HG02642 (cell line): ENCODE measurements at regions not wholly inside any gene's neighbourhood (a gene's known extent, or its start where the extent isn't known, plus 50 kb on each side); places are given as distances from the start of the nearest gene placed in this dataset.

Experiments used
- ATAC-seq: cut with Tn5 transposase; IDR thresholded peaks from one replicate; pipeline ENCODE4 v1.9.1; 2021; ENCODE audit warnings: mild to moderate bottlenecking; ENCODE audit not compliant: unreplicated experiment, poor library complexity

- no peak for ATAC-seq
Measured at GRCh38 chr21:39106881-39107462, 76.3 kb downstream of the PSMG1 start.

- no peak for ATAC-seq
Measured at GRCh38 chr21:39105836-39106235, 77.4 kb downstream of the PSMG1 start.

GRCh38 chr21:39105341-39105765 lies 77.9 kb downstream of the PSMG1 start:
- ATAC-seq, result no peak

- no peak for ATAC-seq
Measured at GRCh38 chr21:39104911-39105310, 78.3 kb downstream of the PSMG1 start.

- ATAC-seq, result no peak
Measured at GRCh38 chr21:39103689-39104088, 79.6 kb downstream of the PSMG1 start.

- ATAC-seq, result no peak
Measured at GRCh38 chr21:39099859-39100258, 83.4 kb downstream of the PSMG1 start.

GRCh38 chr21:39098696-39099200 lies 84.5 kb downstream of the PSMG1 start:
- no peak for ATAC-seq

- ATAC-seq, result no peak
Measured at GRCh38 chr21:39097981-39098380, 85.3 kb downstream of the PSMG1 start.

GRCh38 chr21:39097335-39097861 lies 85.9 kb downstream of the PSMG1 start:
- ATAC-seq, result no peak

GRCh38 chr21:39096754-39097153 lies 86.5 kb downstream of the PSMG1 start:
- no peak for ATAC-seq

- no peak for ATAC-seq
Measured at GRCh38 chr21:39095681-39096080, 87.6 kb downstream of the PSMG1 start.

GRCh38 chr21:39094847-39095579 lies 88.2 kb downstream of the PSMG1 start:
- ATAC-seq, result no peak

- no peak for ATAC-seq
Measured at GRCh38 chr21:39094087-39094780, 89.0 kb downstream of the PSMG1 start.

GRCh38 chr21:39093526-39093925 lies 89.7 kb downstream of the PSMG1 start:
- no peak for ATAC-seq

- ATAC-seq, result no peak
Measured at GRCh38 chr21:39088831-39089380, 94.3 kb downstream of the PSMG1 start.

GRCh38 chr21:39088031-39088370 lies 95.2 kb downstream of the PSMG1 start:
- ATAC-seq, result no peak

- ATAC-seq, result no peak
Measured at GRCh38 chr21:39087238-39088030, 95.8 kb downstream of the PSMG1 start.

GRCh38 chr21:39086547-39086946 lies 96.7 kb downstream of the PSMG1 start:
- ATAC-seq, result no peak

GRCh38 chr21:39085843-39086405 lies 97.3 kb downstream of the PSMG1 start:
- ATAC-seq, result no peak
